Keratinocyte (primary cell): ENCODE measurements at regions not wholly inside any gene's neighbourhood (a gene's known extent, or its start where the extent isn't known, plus 50 kb on each side); places are given as distances from the start of the nearest gene placed in this dataset.

ENCODE experiments used
- DNase-seq: peaks from one replicate; pipeline ENCODE4 v3.0.0-alpha.2; 2011; ENCODE audit warnings: low read depth, missing footprints, low spot score
- FAIRE-seq: peaks from 2 replicates; lab custom pipeline; 2011; peaks lifted over from hg19 to GRCh38; lab: Jason Lieb, UNC
- H2AFZ ChIP-seq: 2 replicates; pipeline ENCODE4 v1.6.0; 2012; ENCODE audit warnings: low read length, control low read depth, inconsistent platforms; ENCODE audit not compliant: control insufficient read depth
- H3K27ac ChIP-seq: 2 replicates; pipeline ENCODE4 v1.5.1; 2011; ENCODE audit warnings: low read length; ENCODE audit not compliant: control insufficient read depth, insufficient read depth
- H3K27me3 ChIP-seq: 3 replicates; pipeline ENCODE4 v1.6.0; 2011; ENCODE audit warnings: low read length; ENCODE audit not compliant: control insufficient read depth, insufficient read depth; ENCODE audit errors: extremely low read depth
- H3K36me3 ChIP-seq, 2 experiments: 2 replicates in 1 of 2; 3 replicates in 1 of 2; pipeline ENCODE4 v1.5.1; 2011; ENCODE audit warnings: low read length in 2 of 2, mild to moderate bottlenecking in 1 of 2; ENCODE audit not compliant: control insufficient read depth in 2 of 2, insufficient read depth in 2 of 2; ENCODE audit errors: extremely low read depth in 1 of 2
- H3K4me1 ChIP-seq: 3 replicates; pipeline ENCODE4 v1.5.1; 2011; ENCODE audit warnings: low read length; ENCODE audit not compliant: control insufficient read depth, insufficient read depth; ENCODE audit errors: extremely low read depth
- H3K4me2 ChIP-seq: 3 replicates; pipeline ENCODE4 v1.6.0; 2011; ENCODE audit warnings: low read depth, low read length; ENCODE audit not compliant: control insufficient read depth, insufficient read depth; ENCODE audit errors: extremely low read depth
- H3K4me3 ChIP-seq, 3 experiments: fragments of 200-600 bp in 1 of 3; sonication (generic) in 1 of 3; 2 replicates in 2 of 3; 3 replicates in 1 of 3; pipeline ENCODE4 v1.5.1; 2011 to 2016; ENCODE audit warnings: low read length in 3 of 3, mild to moderate bottlenecking in 3 of 3, control low read depth in 2 of 3, inconsistent platforms in 1 of 3, low read depth in 1 of 3, mixed read lengths in 1 of 3, mixed run types in 1 of 3, moderate library complexity in 1 of 3; ENCODE audit not compliant: control insufficient read depth in 2 of 3, insufficient read depth in 2 of 3; ENCODE audit errors: extremely low read depth in 1 of 3
- H3K79me2 ChIP-seq: 2 replicates; pipeline ENCODE4 v1.6.0; 2012; ENCODE audit warnings: low read length; ENCODE audit not compliant: control insufficient read depth, insufficient read depth
- H3K9ac ChIP-seq: 3 replicates; pipeline ENCODE4 v1.6.0; 2011; ENCODE audit warnings: low read length; ENCODE audit not compliant: control insufficient read depth, insufficient read depth; ENCODE audit errors: extremely low read depth
- H3K9me1 ChIP-seq: 3 replicates; pipeline ENCODE4 v1.6.0; 2011; ENCODE audit warnings: low read length; ENCODE audit not compliant: control insufficient read depth, insufficient read depth; ENCODE audit errors: extremely low read depth
- H3K9me3 ChIP-seq: 2 replicates; pipeline ENCODE4 v1.5.1; 2012; ENCODE audit warnings: low read depth, low read length; ENCODE audit not compliant: control insufficient read depth
- H4K20me1 ChIP-seq: 3 replicates; pipeline ENCODE4 v1.6.0; 2011; ENCODE audit warnings: low read length; ENCODE audit not compliant: control insufficient read depth, insufficient read depth; ENCODE audit errors: extremely low read depth
- CTCF ChIP-seq, 3 experiments: IDR thresholded peaks in 1 of 3; conservative IDR thresholded peaks in 1 of 3; optimal IDR thresholded peaks in 1 of 3; 2 replicates in 2 of 3; 3 replicates in 1 of 3; pipeline versions ENCODE3 to v1.5.1; 2011; ENCODE audit warnings: low read length in 3 of 3, mild to moderate bottlenecking in 3 of 3, moderate library complexity in 2 of 3, control low read depth in 1 of 3, inconsistent platforms in 1 of 3; ENCODE audit not compliant: insufficient read depth in 2 of 3; ENCODE audit errors: extremely low read depth in 1 of 3
- EZH2 ChIP-seq: IDR thresholded peaks from one replicate; pipeline ENCODE4 v1.6.1; 2012; ENCODE audit warnings: inconsistent platforms, mild to moderate bottlenecking, low read length, moderate library complexity
- dilution Hi-C: fragments of 300-500 bp; cut with MboI; formaldehyde crosslinking; loops from one replicate; pipeline ENCODE4 v1.7.0; 2020; ENCODE audit warnings: low sequenced_read_pairs; ENCODE audit not compliant: extremely low pct_ligation_motif_present

- Histone ChIP-seq H3K27me3 (no peaks in the 10 kb centered on the region), H2AFZ (no peak overlapping the region), H3K9me1 (no peaks in the 10 kb centered on the region), H4K20me1 (no peaks in the 10 kb centered on the region), H3K27ac (no peak overlapping the region), H3K4me2 (no peak overlapping the region), H3K9ac (no peak overlapping the region), H3K4me3 (no peak overlapping the region), H3K79me2 (no peaks in the 10 kb centered on the region), H3K9me3 (no peaks in the 10 kb centered on the region), H3K4me1 (no peaks in the 10 kb centered on the region), H3K36me3 (no peaks in the 10 kb centered on the region)
- TF ChIP-seq CTCF (optimal IDR thresholded peaks at IDR 0.05 in 1 of 3, IDR thresholded peaks at IDR 0.05 in 1 of 3, conservative IDR thresholded peaks at IDR 0.05 in 1 of 3; ENCODE audit: extremely low read depth in 1 of 3, insufficient read depth in 2 of 3, low read length in 3 of 3): no peak
- TF ChIP-seq EZH2: no peak
- dilution Hi-C loops: no loop called here
- FAIRE-seq (no peak), DNase-seq (no peak)
Measured at GRCh38 chr7:15921576-15921975, 235.1 kb upstream of the MEOX2 start.

GRCh38 chr7:15920953-15921352 lies 234.5 kb upstream of the MEOX2 start:
- H3K27ac ChIP-seq: no peak overlapping the region
- no peak for FAIRE-seq
- no peaks in the 10 kb centered on the region for H3K9me1 ChIP-seq
- no peaks in the 10 kb centered on the region for H3K9me3 ChIP-seq
- TF ChIP-seq EZH2: no peak
- TF ChIP-seq CTCF (optimal IDR thresholded peaks at IDR 0.05 in 1 of 3, IDR thresholded peaks at IDR 0.05 in 1 of 3, conservative IDR thresholded peaks at IDR 0.05 in 1 of 3; ENCODE audit: extremely low read depth in 1 of 3, insufficient read depth in 2 of 3, low read length in 3 of 3): no peak
- H3K36me3 ChIP-seq: no peaks in the 10 kb centered on the region
- H3K4me1 ChIP-seq: no peaks in the 10 kb centered on the region
- no peak for DNase-seq
- no peak overlapping the region for H3K9ac ChIP-seq
- no peak overlapping the region for H3K4me3 ChIP-seq
- H2AFZ ChIP-seq: no peak overlapping the region
- dilution Hi-C loops: no loop called here
- no peaks in the 10 kb centered on the region for H4K20me1 ChIP-seq
- H3K79me2 ChIP-seq: no peaks in the 10 kb centered on the region
- no peak overlapping the region for H3K4me2 ChIP-seq
- H3K27me3 ChIP-seq: no peaks in the 10 kb centered on the region
